ENCODE measurements at regions not wholly inside any gene's neighbourhood (a gene's known extent, or its start where the extent isn't known, plus 50 kb on each side); places are given as distances from the start of the nearest gene placed in this dataset.
"Not testable (repeated sequence)": the region's sequence is repeated elsewhere in the genome, so short reads cannot be mapped to it uniquely, and the experiment has no call there.

DNA sequence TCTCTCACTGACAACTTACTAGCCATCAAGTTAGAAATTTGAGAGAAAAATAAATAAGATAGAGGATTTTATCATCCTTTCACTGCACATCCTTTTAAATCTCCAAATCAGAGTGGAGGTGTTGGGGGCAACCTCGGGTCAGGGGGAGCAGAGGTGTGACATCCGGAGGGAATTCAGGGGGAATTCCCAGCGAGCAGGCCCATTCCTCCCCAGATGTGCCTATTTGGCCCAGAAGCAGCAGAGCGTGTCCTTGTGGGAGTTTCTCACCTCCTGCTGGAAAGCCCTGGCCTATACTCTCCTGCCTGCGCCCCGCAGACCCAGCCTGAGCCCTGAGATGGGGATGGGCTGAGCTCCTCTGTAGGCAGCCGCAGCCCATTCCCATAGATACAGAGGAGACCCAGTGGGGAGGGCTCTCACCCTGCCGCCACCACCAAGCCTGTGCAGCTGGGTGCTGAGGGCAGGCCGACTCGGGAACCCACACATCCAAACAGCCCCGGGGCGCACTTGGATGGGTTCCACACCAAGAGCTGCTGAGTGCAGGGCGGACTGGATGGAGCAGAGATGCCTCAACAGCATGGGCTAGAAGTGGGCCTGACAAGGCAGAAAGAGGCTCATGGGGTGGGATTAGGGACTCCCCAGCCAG lies 124.5 kb downstream of the CXCL12 start:
- H3K9me3 ChIP-seq: no peaks in the 10 kb centered on the region
- no peak for DNase-seq
- no peaks in the 10 kb centered on the region for H3K27me3 ChIP-seq
- H3K4me3 ChIP-seq: no peak overlapping the region
- H3K4me1 ChIP-seq: no peaks in the 10 kb centered on the region
- TF ChIP-seq, protein P1, sequence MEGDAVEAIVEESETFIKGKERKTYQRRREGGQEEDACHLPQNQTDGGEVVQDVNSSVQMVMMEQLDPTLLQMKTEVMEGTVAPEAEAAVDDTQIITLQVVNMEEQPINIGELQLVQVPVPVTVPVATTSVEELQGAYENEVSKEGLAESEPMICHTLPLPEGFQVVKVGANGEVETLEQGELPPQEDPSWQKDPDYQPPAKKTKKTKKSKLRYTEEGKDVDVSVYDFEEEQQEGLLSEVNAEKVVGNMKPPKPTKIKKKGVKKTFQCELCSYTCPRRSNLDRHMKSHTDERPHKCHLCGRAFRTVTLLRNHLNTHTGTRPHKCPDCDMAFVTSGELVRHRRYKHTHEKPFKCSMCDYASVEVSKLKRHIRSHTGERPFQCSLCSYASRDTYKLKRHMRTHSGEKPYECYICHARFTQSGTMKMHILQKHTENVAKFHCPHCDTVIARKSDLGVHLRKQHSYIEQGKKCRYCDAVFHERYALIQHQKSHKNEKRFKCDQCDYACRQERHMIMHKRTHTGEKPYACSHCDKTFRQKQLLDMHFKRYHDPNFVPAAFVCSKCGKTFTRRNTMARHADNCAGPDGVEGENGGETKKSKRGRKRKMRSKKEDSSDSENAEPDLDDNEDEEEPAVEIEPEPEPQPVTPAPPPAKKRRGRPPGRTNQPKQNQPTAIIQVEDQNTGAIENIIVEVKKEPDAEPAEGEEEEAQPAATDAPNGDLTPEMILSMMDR (IDR thresholded peaks at IDR 0.05): no peak
- no peak for TF ChIP-seq POLR2A (IDR thresholded peaks at IDR 0.05)
- no peaks in the 10 kb centered on the region for H3K36me3 ChIP-seq
- H3K27ac ChIP-seq: no peak overlapping the region

DNA sequence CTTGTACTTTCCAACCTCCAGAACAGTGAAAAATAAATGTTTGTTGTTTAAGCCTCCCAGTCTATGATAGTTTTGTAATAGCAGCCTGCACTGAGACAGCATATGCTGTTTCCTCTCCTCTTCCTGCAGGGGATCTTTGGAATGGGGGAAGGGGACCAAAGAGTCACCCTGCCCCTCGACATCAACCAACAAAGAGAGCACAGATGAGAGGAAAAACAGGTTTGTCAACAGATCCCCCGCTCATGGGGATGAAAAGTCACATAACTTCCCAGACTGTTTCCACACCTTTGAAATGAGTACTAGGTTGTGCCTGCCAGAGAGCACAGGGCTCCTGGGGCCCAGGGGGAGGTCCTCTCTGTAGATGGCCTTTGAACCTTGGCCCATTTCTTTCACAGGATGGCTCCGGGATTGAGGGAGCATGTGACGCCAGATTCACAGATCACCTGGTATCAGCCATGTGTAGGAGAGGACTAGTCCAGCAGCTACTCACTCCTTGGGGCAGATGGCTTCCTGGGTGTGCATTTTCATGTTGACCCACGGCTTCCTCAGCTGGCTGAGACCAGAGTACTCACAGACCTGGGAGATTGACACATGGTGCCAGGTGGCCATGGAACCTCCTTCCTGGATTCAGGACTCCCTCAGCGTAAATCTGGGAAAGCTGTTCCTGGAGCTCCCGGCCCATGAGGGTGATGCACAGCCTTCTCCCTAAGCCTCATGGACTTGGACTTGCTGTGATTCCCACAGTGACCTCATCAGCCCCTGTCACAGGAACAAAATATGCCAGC lies 125.6 kb downstream of the CXCL12 start:
- no peak overlapping the region for H3K27ac ChIP-seq
- no peak overlapping the region for H3K4me3 ChIP-seq
- no peaks in the 10 kb centered on the region for H3K27me3 ChIP-seq
- H3K36me3 ChIP-seq: no peaks in the 10 kb centered on the region
- no peaks in the 10 kb centered on the region for H3K4me1 ChIP-seq
- DNase-seq: no peak
- H3K9me3 ChIP-seq: no peaks in the 10 kb centered on the region
- no peak for TF ChIP-seq POLR2A (IDR thresholded peaks at IDR 0.05)
- TF ChIP-seq, protein P1 (IDR thresholded peaks at IDR 0.05): no peak

DNA sequence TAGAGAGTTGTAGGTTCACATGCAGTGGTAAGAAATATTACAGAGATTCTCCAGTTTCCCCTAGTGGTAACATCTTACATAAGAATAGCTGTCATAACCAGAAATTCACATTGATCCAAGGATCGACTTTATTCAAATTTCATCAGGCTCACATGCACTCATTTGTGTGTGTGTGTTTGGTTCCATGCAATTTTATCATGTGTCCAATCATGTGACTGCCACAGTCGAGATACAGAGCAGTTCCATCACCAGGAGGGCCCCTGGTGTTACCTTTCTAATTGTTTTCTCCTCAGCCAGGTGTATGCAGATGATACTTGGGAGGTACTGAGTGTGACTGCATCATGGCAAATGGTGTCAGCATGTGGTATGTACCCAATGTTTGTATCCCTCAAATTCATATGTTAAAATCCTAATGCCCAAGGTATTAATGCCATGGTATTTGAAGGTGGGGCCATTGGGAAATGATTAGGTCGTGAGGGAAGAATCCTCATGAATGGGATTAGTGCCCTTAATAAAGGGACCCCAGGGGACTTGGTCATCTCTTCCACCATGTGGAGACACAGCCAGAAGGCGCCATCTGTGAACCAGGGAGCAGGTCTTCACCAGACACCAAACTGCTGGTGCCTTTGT lies 126.3 kb downstream of the CXCL12 start:
- no peaks in the 10 kb centered on the region for H3K36me3 ChIP-seq
- no peak overlapping the region for H3K27ac ChIP-seq
- no peaks in the 10 kb centered on the region for H3K4me1 ChIP-seq
- H3K9me3 ChIP-seq: no peaks in the 10 kb centered on the region
- no peak overlapping the region for H3K4me3 ChIP-seq
- no peaks in the 10 kb centered on the region for H3K27me3 ChIP-seq
- TF ChIP-seq POLR2A (IDR thresholded peaks at IDR 0.05): no peak
- TF ChIP-seq, protein P1 (IDR thresholded peaks at IDR 0.05): no peak
- no peak for DNase-seq

DNA sequence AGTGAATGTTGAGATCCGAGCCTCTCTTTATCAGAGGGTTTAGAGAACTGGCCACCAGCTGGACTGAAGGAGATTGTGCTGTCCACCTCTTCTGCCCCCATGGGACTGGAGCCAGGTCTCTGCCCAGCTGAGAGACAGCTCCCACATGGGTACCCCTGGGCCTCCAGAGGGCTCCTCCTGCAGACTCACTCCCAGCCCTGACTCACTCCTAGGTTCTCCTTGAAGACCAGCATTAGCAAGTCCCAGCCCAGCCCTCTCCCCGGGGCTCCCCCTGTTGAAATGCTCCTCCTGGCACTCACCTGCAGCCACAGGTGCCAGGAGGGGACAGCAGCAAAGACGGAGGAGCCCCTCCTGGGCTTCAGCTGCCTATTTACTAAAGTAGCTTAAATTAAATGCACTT lies 126.9 kb downstream of the CXCL12 start:
- no peak overlapping the region for H3K27ac ChIP-seq
- no peaks in the 10 kb centered on the region for H3K36me3 ChIP-seq
- no peaks in the 10 kb centered on the region for H3K27me3 ChIP-seq
- H3K4me1 ChIP-seq: no peaks in the 10 kb centered on the region
- no peak overlapping the region for H3K4me3 ChIP-seq
- H3K9me3 ChIP-seq: no peaks in the 10 kb centered on the region
- TF ChIP-seq, protein P1 (IDR thresholded peaks at IDR 0.05): no peak
- no peak for DNase-seq

DNA sequence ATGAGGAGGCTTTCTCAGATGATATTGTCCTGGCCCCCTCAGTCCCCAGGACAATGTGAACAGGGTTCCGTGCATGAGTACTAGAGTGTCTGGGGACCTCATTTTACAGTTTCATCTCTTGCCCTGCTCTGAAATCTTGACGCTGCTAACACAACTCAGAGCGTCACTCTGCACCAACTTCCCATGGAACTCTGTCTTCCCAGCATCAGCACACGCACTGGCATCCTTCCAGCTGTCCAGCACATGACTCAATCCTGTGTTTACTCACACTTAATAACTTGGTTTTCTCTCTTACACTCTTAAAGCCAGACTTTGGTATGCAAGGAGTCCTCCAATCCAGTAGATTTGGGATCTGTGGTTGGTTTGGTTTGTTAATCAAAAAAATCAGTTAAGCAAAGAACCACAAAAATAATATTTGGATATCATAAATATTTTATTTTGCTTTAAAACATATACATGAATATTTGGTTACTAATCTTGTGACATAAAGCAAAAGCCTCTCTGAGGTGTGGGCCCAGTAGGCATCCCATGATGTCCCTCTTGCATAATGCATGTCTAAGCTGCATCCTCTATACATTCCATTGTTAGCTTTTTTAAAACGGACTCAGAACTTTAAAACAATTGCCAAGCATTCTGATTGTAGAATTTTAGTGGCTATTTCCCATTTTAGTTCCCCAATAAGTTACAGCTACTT lies 131.0 kb downstream of the CXCL12 start:
- no peak overlapping the region for H3K4me3 ChIP-seq
- no peaks in the 10 kb centered on the region for H3K4me1 ChIP-seq
- no peaks in the 10 kb centered on the region for H3K9me3 ChIP-seq
- TF ChIP-seq, protein P1 (IDR thresholded peaks at IDR 0.05): no peak
- TF ChIP-seq POLR2A (IDR thresholded peaks at IDR 0.05): no peak
- no peak overlapping the region for H3K27ac ChIP-seq
- no peaks in the 10 kb centered on the region for H3K36me3 ChIP-seq
- DNase-seq: no peak
- no peaks in the 10 kb centered on the region for H3K27me3 ChIP-seq

DNA sequence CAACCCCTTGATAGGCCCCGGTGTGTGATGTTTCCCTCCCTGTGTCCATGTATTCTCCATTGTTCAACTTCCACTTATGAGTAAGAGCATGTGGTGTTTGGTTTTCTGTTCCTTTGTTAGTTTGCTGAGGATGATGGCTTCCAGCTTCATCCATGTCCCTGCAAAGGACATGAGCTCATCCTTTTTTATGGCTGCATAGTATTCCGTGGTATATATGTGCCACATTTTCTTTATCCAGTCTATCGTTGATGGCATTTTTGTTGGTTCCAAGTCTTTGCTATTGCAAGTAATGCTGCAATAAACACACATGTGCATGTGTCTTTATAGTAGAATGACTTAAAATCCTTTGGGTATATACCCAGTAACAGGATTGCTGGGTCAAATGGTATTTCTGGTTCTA lies 132.3 kb downstream of the CXCL12 start:
- not testable (repeated sequence) for H3K27me3 ChIP-seq, H3K9me3 ChIP-seq, H3K36me3 ChIP-seq, DNase-seq, H3K4me3 ChIP-seq, H3K27ac ChIP-seq, H3K4me1 ChIP-seq

DNA sequence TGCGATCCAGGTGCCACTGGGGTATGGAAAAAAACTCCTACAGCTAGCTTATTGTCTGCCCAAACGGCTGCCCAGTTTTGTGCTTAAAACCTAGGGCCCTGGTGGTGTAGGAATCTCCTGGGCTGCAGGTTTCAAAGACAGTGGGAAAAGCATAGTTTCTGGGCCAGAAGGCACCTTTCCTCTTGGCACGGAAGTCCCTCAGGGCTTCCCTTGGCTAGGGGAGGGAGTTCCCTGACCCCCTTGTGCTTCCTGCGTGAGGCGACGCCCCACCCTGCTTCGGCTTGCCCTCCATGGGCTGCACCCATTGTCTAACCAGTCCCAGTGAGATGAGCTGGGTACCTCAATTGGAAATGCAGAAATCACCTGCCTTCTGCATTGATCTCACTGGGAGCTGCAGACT lies 135.0 kb downstream of the CXCL12 start:
- DNase-seq, H3K27ac ChIP-seq, H3K9me3 ChIP-seq, H3K27me3 ChIP-seq, H3K36me3 ChIP-seq, H3K4me1 ChIP-seq, H3K4me3 ChIP-seq: not testable (repeated sequence)
